NT2/D1 (cell line): ENCODE measurements at regions not wholly inside any gene's neighbourhood (a gene's known extent, or its start where the extent isn't known, plus 50 kb on each side); places are given as distances from the start of the nearest gene placed in this dataset.

Experiments
- SUZ12 ChIP-seq: IDR thresholded peaks from 2 replicates; pipeline ENCODE4 v1.6.1; 2011; ENCODE audit not compliant: insufficient read length, insufficient read depth; ENCODE audit errors: extremely low read depth
- YY1 ChIP-seq: IDR thresholded peaks from 2 replicates; pipeline ENCODE4 v1.6.1; 2011; ENCODE audit not compliant: insufficient read length, insufficient read depth
- ZNF274 ChIP-seq: IDR thresholded peaks from 2 replicates; pipeline ENCODE4 v1.6.1; 2011; ENCODE audit warnings: mild to moderate bottlenecking, low read depth, low read length

DNA sequence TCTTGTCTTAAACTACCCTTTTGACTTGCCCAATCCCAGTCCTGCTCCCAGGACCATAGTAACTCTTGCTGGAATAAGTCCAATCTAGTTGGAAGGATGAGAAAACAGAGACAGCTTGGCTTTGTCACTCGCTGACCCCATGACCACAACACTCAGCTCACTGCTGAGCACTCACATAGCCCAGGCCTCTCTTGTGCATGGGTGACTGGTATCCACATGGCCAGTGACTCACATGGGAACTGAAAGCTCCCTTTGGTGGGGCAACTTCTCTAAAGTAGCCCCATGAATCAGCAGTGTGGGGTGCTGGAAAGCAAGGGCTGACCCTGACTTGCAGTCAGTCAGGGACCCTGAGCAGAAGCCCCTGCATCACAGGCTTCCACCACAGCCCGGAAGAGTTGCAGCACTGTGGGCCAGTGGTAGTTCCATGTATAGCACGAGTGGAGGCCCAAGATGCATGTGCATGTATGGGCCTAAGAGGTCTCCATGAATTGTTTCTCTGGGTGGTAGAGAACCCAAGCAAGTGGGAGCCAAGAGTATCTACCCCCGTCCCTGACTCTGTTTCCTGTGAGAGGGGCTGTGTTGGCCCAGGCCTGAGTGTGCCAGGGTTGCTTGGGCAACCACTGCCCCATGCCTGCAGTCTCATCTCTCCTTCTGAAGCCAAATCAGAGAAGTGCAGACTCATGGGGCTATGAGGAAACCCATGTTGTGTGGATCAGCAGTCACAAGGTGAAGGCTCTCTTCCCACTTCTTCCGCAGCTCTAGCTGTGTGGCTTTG lies 62.1 kb upstream of the XCR1 start:
- TF ChIP-seq YY1 (no peak), ZNF274 (no peak), SUZ12 (no peak)
